ENCODE measurements at regions not wholly inside any gene's neighbourhood (a gene's known extent, or its start where the extent isn't known, plus 50 kb on each side); places are given as distances from the start of the nearest gene placed in this dataset.

DNA sequence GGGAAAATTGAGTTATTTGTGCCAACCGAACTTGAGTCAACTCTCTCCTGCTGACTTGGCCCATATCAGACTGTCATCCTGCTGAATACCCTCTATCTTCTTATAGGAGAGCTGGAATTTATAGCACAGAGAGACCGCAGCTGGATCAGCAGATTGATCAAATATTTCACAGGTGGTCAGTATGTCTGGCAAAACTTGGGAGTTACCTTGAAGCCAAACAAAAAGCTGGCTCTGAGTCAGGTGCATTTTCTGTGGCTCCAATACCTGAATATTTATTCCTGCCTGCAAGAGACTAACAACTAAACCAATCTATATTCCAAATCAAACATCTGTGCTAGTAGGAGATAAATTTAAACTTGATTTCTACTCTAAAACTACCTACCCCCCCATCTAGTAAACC lies 752.1 kb upstream of the ALCAM start:
- DNase-seq (ENCODE audit: low read depth in 2 of 2), result no peak

DNA sequence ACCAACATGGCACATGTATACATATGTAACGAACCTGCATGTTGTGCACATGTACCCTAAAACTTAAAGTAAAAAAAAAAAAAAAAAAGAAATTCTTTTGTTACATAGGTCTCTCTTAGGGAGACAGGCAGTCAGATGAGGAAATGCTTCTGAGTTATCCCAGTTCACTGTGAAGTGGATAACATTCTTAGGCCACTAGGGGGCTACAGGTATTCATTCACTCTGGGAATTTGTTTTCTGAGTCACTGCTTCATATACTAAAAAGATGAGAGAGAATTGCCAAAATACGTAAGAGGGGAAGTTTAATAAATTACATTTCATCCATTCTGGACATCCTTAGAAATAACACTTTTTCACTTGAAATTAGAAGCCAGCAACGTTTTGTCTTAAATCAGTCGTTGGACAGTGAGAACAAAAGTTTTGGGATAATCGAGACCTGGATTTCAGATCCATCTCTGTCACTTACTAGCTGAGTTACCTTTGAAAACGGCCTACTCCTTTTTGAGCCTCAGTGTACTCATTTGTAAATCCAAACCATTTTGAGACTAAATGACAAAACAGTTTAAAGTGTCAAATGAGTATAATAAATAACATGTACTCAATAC lies 738.4 kb upstream of the ALCAM start:
- peak; percentile 43 to 50 for DNase-seq (ENCODE audit: low read depth in 2 of 2)

- DNase-seq (ENCODE audit: low read depth in 2 of 2), result peak; percentile 66 to 70
These were observed 737.7 kb upstream of the ALCAM start for GRCh38 chr3:104629038-104629437.

- DNase-seq (ENCODE audit: low read depth in 2 of 2), result no peak
These were observed 735.5 kb upstream of the ALCAM start for GRCh38 chr3:104631254-104631653.

- DNase-seq (ENCODE audit: low read depth in 2 of 2), result no peak
These were observed 734.2 kb upstream of the ALCAM start for GRCh38 chr3:104632521-104632920.

DNA sequence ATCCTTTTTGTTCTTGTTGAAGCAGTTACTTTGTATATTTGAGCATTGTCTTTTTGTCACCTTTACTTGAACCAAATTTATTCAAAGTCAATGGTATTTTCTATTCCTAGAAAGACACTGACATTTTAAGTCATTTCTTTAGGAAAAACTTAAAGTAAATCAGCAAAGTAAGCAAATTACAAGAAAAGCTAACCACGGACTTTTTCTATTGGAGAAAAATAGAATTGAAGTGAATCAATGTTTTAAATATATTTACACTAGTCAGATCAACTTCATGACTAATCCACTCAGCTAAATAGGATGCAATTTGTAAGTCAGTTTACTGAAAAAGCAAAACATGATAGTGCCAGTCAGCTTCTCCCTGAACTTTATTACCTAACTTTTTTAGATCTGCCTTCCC lies 733.8 kb upstream of the ALCAM start:
- DNase-seq (ENCODE audit: low read depth in 2 of 2), result no peak

DNA sequence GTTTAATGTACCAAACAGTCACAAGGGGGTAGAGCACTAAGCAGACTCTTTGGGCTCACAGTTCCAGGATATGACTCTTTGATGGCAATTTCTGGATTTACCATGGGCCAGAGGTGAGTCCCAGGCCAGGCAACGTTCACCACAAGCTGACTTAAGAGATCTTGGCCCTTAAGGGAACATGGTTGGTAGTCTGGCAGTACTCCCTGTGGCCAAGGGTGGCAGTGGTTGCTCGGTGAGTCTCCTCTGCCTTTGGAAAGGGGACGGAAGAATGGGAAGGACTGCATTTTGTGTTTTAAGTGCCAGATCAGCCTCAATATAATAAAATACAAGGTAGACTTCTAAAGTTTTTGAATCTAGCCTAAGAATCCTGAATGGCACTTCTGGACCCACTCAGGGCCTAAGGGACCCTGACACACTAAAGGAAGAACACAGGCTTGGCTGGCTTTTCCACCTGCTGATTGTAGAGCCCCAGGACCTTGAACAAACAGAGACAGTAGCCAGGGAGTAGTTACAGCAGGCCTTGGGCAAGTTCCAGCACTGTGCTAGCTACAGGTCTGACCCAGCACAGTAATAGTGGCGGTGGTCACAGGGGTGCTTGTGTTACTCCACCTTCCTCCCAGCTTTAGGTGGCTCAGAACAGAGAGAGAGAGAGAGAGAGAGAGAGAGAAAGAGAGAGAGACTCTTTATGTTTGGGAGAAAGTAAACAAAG lies 730.7 kb upstream of the ALCAM start:
- no peak for DNase-seq (ENCODE audit: low read depth in 2 of 2)

DNA sequence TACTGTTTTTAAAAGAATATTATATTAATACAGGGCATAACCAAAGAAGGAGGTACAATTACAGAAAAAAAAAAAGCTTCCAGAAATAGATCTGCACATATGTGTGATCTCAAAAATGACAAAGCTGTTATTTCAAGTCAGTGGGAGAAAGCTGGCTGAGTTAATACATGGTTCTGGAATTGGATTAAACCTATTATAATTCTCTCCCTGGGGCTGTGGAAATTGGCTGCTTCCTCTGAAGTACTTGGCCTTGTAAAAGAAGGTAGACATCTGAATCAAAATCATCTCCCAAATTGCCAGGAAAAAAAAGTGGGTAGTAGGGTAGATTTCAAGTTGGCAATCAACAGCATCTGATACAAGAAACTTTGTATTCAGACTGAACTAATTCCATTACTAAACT lies 723.9 kb upstream of the ALCAM start:
- DNase-seq (ENCODE audit: low read depth in 2 of 2), result no peak

- DNase-seq (ENCODE audit: low read depth in 2 of 2), result no peak
These were observed 720.5 kb upstream of the ALCAM start for GRCh38 chr3:104646196-104646595.

- no peak for DNase-seq (ENCODE audit: low read depth in 2 of 2)
These were observed 717.9 kb upstream of the ALCAM start for GRCh38 chr3:104648823-104649222.

GRCh38 chr3:104669083-104669482 lies 697.6 kb upstream of the ALCAM start:
- DNase-seq (ENCODE audit: low read depth in 2 of 2), result no peak

GRCh38 chr3:104672331-104672730 lies 694.4 kb upstream of the ALCAM start:
- DNase-seq (ENCODE audit: low read depth in 2 of 2), result no peak

DNA sequence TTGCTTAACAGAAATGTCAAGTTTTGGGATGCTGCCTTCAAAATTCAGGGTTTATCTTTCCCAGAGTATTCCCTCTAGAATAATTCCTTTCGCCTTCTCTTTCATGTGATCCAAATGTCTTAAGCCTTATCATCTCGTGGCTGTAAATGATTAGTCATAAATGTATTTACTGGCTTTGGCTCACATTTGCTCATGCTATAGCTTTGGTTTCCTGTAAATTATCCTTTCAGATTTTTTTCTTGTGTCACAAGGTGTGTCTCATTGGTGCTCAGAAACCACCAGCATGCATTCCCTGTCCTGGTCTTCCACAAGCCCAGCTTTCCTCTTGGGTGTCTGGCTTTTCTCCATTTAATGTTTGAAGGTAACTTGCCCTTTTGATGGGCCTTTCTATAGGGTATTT lies 692.7 kb upstream of the ALCAM start:
- DNase-seq (ENCODE audit: low read depth in 2 of 2), result peak; percentile 16 to 18

DNA sequence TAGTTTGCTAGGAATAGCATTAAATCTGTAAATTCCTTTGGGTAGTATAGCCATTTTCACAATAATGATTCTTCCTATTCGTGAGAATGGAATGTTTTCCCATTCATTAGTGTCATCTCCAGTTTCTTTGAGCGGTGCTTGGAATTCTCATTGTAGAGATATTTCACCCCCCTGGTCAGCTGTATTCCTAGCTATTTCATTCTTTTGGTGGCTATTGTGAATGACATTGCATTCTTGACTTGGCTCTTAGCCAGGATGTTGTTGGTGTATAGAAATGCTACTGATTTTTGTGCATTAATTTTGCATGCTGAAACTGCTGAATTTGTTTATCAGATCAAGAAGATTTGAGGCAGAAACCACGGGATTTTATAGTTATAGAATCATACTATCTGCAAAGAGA lies 690.5 kb upstream of the ALCAM start:
- DNase-seq (ENCODE audit: low read depth in 2 of 2), result peak in 1 of 2 experiments; percentile 12

DNA sequence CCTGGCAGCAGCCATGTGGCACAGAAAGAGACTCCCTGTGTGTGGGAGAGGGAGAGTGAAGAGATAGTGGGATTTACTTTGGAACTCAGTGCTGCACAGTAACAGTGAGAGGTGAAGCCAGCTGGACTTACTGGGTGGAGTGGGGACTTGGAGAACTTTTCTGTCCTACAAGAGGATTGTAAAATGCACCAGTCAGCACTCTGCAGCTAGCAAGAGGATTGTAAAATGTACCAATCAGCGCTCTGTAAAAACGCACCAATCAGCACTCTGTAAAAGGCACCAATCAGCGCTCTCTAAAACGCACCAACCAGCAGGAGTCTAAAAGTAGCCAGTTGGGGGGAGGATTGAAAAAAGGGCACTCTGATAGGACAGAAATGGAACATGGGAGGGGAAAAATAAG lies 688.8 kb upstream of the ALCAM start:
- DNase-seq (ENCODE audit: low read depth in 2 of 2), result no peak

DNA sequence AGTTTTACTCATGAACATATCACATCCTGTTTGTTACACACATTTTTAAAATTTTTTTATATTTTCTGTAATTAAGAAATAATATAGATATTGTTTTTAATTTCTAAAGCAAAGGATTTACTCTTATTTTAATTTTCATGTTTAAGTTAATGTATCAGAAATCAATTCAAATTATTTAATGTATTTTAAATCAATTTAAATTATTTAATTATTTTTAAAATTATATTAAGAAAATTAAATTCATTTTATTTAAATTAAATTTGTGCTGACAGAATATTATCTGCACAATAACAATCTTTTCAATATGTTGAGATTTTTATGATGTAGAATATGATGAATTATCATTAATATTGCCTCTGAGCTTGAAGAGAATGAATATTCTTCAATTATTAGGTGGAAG lies 681.2 kb upstream of the ALCAM start:
- DNase-seq (ENCODE audit: low read depth in 2 of 2), result no peak

DNA sequence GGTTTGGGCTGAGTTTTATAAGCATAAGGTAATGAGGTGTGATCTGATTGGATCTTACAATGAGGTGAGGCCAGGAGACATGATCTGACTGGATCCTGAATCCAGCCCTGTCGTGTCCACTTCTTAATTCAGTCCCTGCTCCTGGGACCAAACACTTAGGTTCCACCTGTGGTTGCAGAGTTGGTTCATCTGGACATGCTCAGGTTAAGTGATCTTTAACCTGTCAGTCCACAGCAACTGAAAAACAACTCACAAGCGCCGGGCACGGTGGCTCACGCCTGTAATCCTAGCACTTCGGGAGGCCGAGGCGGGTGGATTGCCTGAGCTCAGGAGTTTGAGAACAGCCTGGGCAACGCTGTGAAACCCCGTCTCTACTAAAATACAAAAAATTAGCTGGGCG lies 679.3 kb upstream of the ALCAM start:
- DNase-seq (ENCODE audit: low read depth in 2 of 2), result no peak

- no peak for DNase-seq (ENCODE audit: low read depth in 2 of 2)
These were observed 670.2 kb upstream of the ALCAM start for GRCh38 chr3:104696470-104696869.

DNA sequence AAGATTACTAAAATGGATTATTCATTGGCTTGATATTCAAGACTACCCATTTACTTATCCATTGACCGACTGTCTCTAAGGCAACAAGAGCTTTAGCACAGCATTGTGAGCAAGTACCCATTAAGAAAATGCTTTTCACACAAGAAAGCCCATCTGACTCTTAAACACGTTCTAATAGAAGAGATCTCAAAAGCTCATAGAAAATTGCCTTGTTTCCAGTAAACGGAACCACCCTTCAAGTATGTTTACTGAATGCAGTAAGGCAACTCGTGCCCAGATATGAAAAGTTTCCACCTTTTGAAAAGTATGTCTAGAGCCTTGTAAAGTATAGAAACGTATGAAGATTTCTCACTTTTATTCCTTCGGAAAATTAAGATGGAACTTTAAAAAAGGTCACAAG lies 655.3 kb upstream of the ALCAM start:
- DNase-seq (ENCODE audit: low read depth in 2 of 2), result no peak

DNA sequence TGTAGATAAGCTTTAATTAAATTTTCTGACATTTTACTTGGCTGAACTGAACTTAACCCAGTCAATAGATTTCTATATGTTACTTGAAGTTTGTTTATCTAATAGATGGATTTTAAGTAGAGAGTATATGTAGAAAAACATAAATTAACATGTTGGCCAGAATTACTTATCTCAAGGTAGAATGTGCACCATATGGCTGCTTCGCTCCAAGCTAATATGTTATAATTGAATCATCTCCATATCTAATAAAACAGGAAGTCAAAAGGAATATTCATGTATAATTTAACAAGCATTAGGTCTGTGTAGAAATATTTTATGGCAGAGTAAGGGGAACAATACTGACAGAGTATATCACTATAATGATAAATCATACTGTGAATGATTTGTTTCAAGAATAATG lies 650.7 kb upstream of the ALCAM start:
- no peak for DNase-seq (ENCODE audit: low read depth in 2 of 2)

GRCh38 chr3:104717828-104718196 lies 648.9 kb upstream of the ALCAM start:
- no peak for DNase-seq (ENCODE audit: low read depth in 2 of 2)

DNA sequence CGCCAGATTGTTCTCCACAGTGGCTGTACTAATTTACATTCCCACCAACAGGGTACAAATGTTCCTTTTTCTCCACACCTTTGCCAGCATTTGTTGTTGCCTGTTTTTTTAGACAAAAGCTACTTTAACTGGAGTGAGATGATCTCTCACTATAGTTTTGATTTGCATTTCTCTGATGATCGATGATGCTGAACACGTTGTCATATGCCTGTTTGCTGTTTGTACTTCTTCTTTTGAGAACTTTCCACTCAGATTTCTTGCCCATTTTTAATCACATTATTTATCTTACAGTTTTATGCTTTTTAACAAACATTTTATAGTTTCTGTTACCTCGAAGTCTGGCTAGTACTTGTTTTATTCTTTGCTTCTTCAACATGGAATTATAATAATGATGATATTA lies 643.7 kb upstream of the ALCAM start:
- no peak for DNase-seq (ENCODE audit: low read depth in 2 of 2)

DNA sequence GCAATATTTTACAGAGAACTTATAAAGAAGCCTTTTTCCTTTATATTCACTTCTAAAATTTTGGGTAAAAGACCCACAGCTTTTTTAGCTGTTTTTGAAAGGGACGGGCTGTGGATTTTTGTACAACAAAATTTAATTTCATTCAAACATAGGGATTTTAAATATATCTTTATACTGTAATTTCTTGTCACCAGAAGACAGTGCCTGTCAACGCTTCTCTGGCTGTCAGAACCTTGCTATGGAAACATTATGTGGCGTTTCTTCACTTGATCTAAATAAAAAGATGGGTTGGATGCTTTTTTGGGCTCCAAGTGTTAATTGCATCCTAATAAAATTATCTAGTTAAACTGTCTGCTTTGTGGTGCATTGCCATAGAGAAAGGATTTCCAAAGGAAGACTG lies 635.6 kb upstream of the ALCAM start:
- DNase-seq (ENCODE audit: low read depth in 2 of 2), result no peak

- DNase-seq (ENCODE audit: low read depth in 2 of 2), result no peak
These were observed 632.1 kb upstream of the ALCAM start for GRCh38 chr3:104734627-104735026.
